PC-9 (cell line): ENCODE measurements at regions not wholly inside any gene's neighbourhood (a gene's known extent, or its start where the extent isn't known, plus 50 kb on each side); places are given as distances from the start of the nearest gene placed in this dataset.

Experiments
- BruUV-seq: library from RNA; stranded (reverse); fragments of 400-500 nt; replicated peaks from 2 replicates; lab custom pipeline; 2021; lab: Mats Ljungman, UMichigan
- CTCF ChIA-PET: fragments of 300-600 bp; sonication (Branson Sonifier 250); formaldehyde crosslinking; loops from one replicate; lab custom pipeline; 2022; ENCODE audit warnings: antibody characterized with exemption; lab: Charles Lee
- POLR2A ChIA-PET: fragments of 300-600 bp; sonication (Branson Sonifier 250); formaldehyde crosslinking; loops from one replicate; lab custom pipeline; 2022; ENCODE audit warnings: antibody characterized with exemption; ENCODE audit not compliant: unreplicated experiment; lab: Charles Lee
- DNase-seq, 2 experiments: peaks; one replicate each; pipeline versions ENCODE4 v3.0.0 to v3.0.0-alpha.2; 2015 to 2022; ENCODE audit warnings: mixed read lengths in 1 of 2
- H2AFZ ChIP-seq: fragments of 200-600 bp; sonication (generic); 2 replicates; pipeline ENCODE4 v1.8.1; 2017; ENCODE audit warnings: antibody characterized with exemption
- H3F3A ChIP-seq: fragments of 200-600 bp; sonication (generic); 2 replicates; pipeline ENCODE4 v1.8.1; 2017; ENCODE audit warnings: antibody characterized with exemption, mild to moderate bottlenecking, low read depth; ENCODE audit not compliant: insufficient read depth
- H3K27ac ChIP-seq: fragments of 200-600 bp; sonication (generic); 2 replicates; pipeline ENCODE4 v1.6.1; 2016; ENCODE audit warnings: mixed run types
- H3K27me3 ChIP-seq: fragments of 200-600 bp; sonication (generic); 2 replicates; pipeline ENCODE4 v1.6.1; 2016; ENCODE audit warnings: low read depth, mixed run types; ENCODE audit not compliant: insufficient read depth
- H3K36me3 ChIP-seq: fragments of 200-600 bp; sonication (generic); 2 replicates; pipeline ENCODE4 v1.6.1; 2016; ENCODE audit warnings: low read depth, mixed run types
- H3K4me1 ChIP-seq: fragments of 200-600 bp; sonication (generic); replicated peaks from 2 replicates; pipeline ENCODE4 v1.6.1; 2016; ENCODE audit warnings: mixed run types; ENCODE audit not compliant: insufficient read depth
- H3K4me2 ChIP-seq: fragments of 200-600 bp; sonication (generic); 2 replicates; pipeline ENCODE4 v1.6.1; 2017; ENCODE audit warnings: mixed run types
- H3K4me3 ChIP-seq: fragments of 200-600 bp; sonication (generic); 2 replicates; pipeline ENCODE4 v1.6.1; 2016; ENCODE audit warnings: mixed run types
- H3K79me2 ChIP-seq: fragments of 200-600 bp; sonication (generic); 2 replicates; pipeline ENCODE4 v1.6.1; 2017; ENCODE audit warnings: low read depth, mixed run types
- H3K9me2 ChIP-seq: fragments of 200-600 bp; sonication (generic); 2 replicates; pipeline ENCODE4 v1.8.1; 2017; ENCODE audit warnings: mild to moderate bottlenecking; ENCODE audit not compliant: insufficient read depth
- H3K9me3 ChIP-seq: fragments of 200-600 bp; sonication (generic); 2 replicates; pipeline ENCODE4 v1.8.1; 2016; ENCODE audit warnings: low read depth; ENCODE audit not compliant: insufficient read depth
- H4K20me1 ChIP-seq: fragments of 200-600 bp; sonication (generic); 2 replicates; pipeline ENCODE4 v1.8.1; 2017; ENCODE audit not compliant: insufficient read depth
- CTCF ChIP-seq: fragments of 200-600 bp; sonication (generic); conservative IDR thresholded peaks from 2 replicates; pipeline ENCODE4 v1.6.1; 2017; ENCODE audit warnings: mixed run types, antibody characterized with exemption, mild to moderate bottlenecking, moderate library complexity
- EZH2 ChIP-seq: fragments of 200-600 bp; sonication (generic); IDR thresholded peaks from 2 replicates; pipeline ENCODE4 v1.8.0; 2017; ENCODE audit warnings: antibody characterized with exemption, low read depth
- intact Hi-C: fragments of 100-400 bp; cut with micrococcal nuclease; formaldehyde crosslinking; loops from one replicate; pipeline ENCODE4 v1.10.0; 2022; ENCODE audit not compliant: unreplicated experiment

GRCh38 chr16:62664566-62664965 lies 628.3 kb upstream of the CDH8 start:
- Histone ChIP-seq H3K4me2 (no peak overlapping the region), H3K9me3 (no peaks in the 10 kb centered on the region), H3F3A (no peaks in the 10 kb centered on the region), H3K36me3 (no peaks in the 10 kb centered on the region), H3K27me3 (no peaks in the 10 kb centered on the region), H3K27ac (no peak overlapping the region), H3K4me3 (no peak overlapping the region), H4K20me1 (no peaks in the 10 kb centered on the region), H2AFZ (no peak overlapping the region), H3K79me2 (no peaks in the 10 kb centered on the region), H3K4me1 (no peaks in the 10 kb centered on the region), H3K9me2 (0 out of 2 replicates have a peak, but pooled peaks cover 3% of the 10 kb centered on the region)
- no peak for TF ChIP-seq EZH2
- no peak for TF ChIP-seq CTCF
- POLR2A ChIA-PET: no interaction called here
- no TSS peak for BruUV-seq
- DNase-seq: no peak
- intact Hi-C loops: no loop called here
- CTCF ChIA-PET: no interaction called here

GRCh38 chr16:62661435-62661834 lies 625.2 kb upstream of the CDH8 start:
- 0 out of 2 replicates have a peak, but pooled peaks cover 1% of the 10 kb centered on the region for H3K9me2 ChIP-seq
- no peaks in the 10 kb centered on the region for H3K27me3 ChIP-seq
- DNase-seq: no peak
- BruUV-seq: no TSS peak
- no peak overlapping the region for H3K4me3 ChIP-seq
- H3F3A ChIP-seq: no peaks in the 10 kb centered on the region
- CTCF ChIA-PET: no interaction called here
- TF ChIP-seq EZH2: no peak
- no peak for TF ChIP-seq CTCF
- no peaks in the 10 kb centered on the region for H3K79me2 ChIP-seq
- no peak overlapping the region for H2AFZ ChIP-seq
- no peaks in the 10 kb centered on the region for H3K9me3 ChIP-seq
- no peaks in the 10 kb centered on the region for H3K36me3 ChIP-seq
- H3K4me1 ChIP-seq: no peaks in the 10 kb centered on the region
- no peak overlapping the region for H3K4me2 ChIP-seq
- POLR2A ChIA-PET: no interaction called here
- H4K20me1 ChIP-seq: no peaks in the 10 kb centered on the region
- intact Hi-C loops: no loop called here
- no peak overlapping the region for H3K27ac ChIP-seq

GRCh38 chr16:62657116-62657515 lies 620.9 kb upstream of the CDH8 start:
- Histone ChIP-seq H3K4me2 (no peak overlapping the region), H3F3A (no peaks in the 10 kb centered on the region), H3K27me3 (no peaks in the 10 kb centered on the region), H3K27ac (no peak overlapping the region), H3K9me2 (no peaks in the 10 kb centered on the region), H2AFZ (no peak overlapping the region), H3K79me2 (no peaks in the 10 kb centered on the region), H3K4me3 (no peak overlapping the region), H4K20me1 (no peaks in the 10 kb centered on the region), H3K9me3 (no peaks in the 10 kb centered on the region), H3K4me1 (no peaks in the 10 kb centered on the region), H3K36me3 (no peaks in the 10 kb centered on the region)
- no peak for DNase-seq
- TF ChIP-seq EZH2 (no peak), CTCF (no peak)
- CTCF ChIA-PET: no interaction called here
- intact Hi-C loops: no loop called here
- BruUV-seq: no TSS peak
- POLR2A ChIA-PET: no interaction called here
